ENCODE measurements at regions not wholly inside any gene's neighbourhood (a gene's known extent, or its start where the extent isn't known, plus 50 kb on each side); places are given as distances from the start of the nearest gene placed in this dataset.

GRCh38 chr12:92987362-92987761 is 58.3 kb upstream of the EEA1 start:
- H3K27me3 ChIP-seq, result no peaks in the 10 kb centered on the region
- no peak for TF ChIP-seq Cebpa-rat (IDR thresholded peaks at IDR 0.05)
- peaks cover 14% of the 10 kb centered on the region for H3K9me3 ChIP-seq
- H3K27ac ChIP-seq, result no peak overlapping the region
- H3K4me1 ChIP-seq, result peaks cover 14% of the 10 kb centered on the region
- peak overlapping the region; percentile 38; the same call in 1 of the 2 replicates for H3K9ac ChIP-seq
- H3K4me3 ChIP-seq, result no peak overlapping the region
- H3K4me2 ChIP-seq, result peak overlapping the region; percentile 70
- no peaks in the 10 kb centered on the region for H4K20me1 ChIP-seq
- no peaks in the 10 kb centered on the region for H3K36me3 ChIP-seq

- no peaks in the 10 kb centered on the region for H3K36me3 ChIP-seq
- H3K4me3 ChIP-seq, result no peak overlapping the region
- peaks cover 14% of the 10 kb centered on the region for H3K4me1 ChIP-seq
- H3K27ac ChIP-seq, result no peak overlapping the region
- H3K9ac ChIP-seq, result peak overlapping the region; percentile 38; the same call in 1 of the 2 replicates
- peak overlapping the region; percentile 70 for H3K4me2 ChIP-seq
- H4K20me1 ChIP-seq, result no peaks in the 10 kb centered on the region
- H3K27me3 ChIP-seq, result no peaks in the 10 kb centered on the region
- peaks cover 8% of the 10 kb centered on the region; the same call in 1 of the 2 replicates for H3K9me3 ChIP-seq
- TF ChIP-seq Cebpa-rat (IDR thresholded peaks at IDR 0.05), result no peak
These were observed 58.9 kb upstream of the EEA1 start for GRCh38 chr12:92987846-92988621.

- H3K9ac ChIP-seq, result no peak overlapping the region
- no peak for TF ChIP-seq Cebpa-rat (IDR thresholded peaks at IDR 0.05)
- peaks cover 14% of the 10 kb centered on the region for H3K4me1 ChIP-seq
- no peaks in the 10 kb centered on the region for H3K27me3 ChIP-seq
- no peaks in the 10 kb centered on the region for H4K20me1 ChIP-seq
- no peak overlapping the region for H3K27ac ChIP-seq
- H3K36me3 ChIP-seq, result no peaks in the 10 kb centered on the region
- H3K4me3 ChIP-seq, result no peak overlapping the region
- H3K9me3 ChIP-seq, result peaks cover 1% of the 10 kb centered on the region; the same call in 1 of the 2 replicates
- peak overlapping the region; percentile 70 for H3K4me2 ChIP-seq
These were observed 59.6 kb upstream of the EEA1 start for GRCh38 chr12:92988622-92989130.

GRCh38 chr12:92989715-92990484 is 60.8 kb upstream of the EEA1 start:
- Histone ChIP-seq H3K36me3 (no peaks in the 10 kb centered on the region), H3K4me3 (no peak overlapping the region), H3K9me3 (no peaks in the 10 kb centered on the region), H4K20me1 (no peaks in the 10 kb centered on the region), H3K27ac (no peak overlapping the region), H3K4me1 (peaks cover 15% of the 10 kb centered on the region), H3K4me2 (no peak overlapping the region), H3K9ac (no peak overlapping the region), H3K27me3 (no peaks in the 10 kb centered on the region)
- no peak for TF ChIP-seq Cebpa-rat (IDR thresholded peaks at IDR 0.05)

- Histone ChIP-seq H3K9me3 (no peaks in the 10 kb centered on the region), H3K27ac (no peak overlapping the region), H3K9ac (no peak overlapping the region), H3K4me2 (no peak overlapping the region), H3K36me3 (no peaks in the 10 kb centered on the region), H3K27me3 (no peaks in the 10 kb centered on the region), H3K4me3 (no peak overlapping the region), H3K4me1 (peaks cover 28% of the 10 kb centered on the region), H4K20me1 (no peaks in the 10 kb centered on the region)
- no peak for TF ChIP-seq Cebpa-rat (IDR thresholded peaks at IDR 0.05)
These were observed 62.0 kb upstream of the EEA1 start for GRCh38 chr12:92991134-92991533.

GRCh38 chr12:92992041-92992440 is 62.9 kb upstream of the EEA1 start:
- TF ChIP-seq Cebpa-rat (IDR thresholded peaks at IDR 0.05), result no peak
- no peak overlapping the region for H3K4me3 ChIP-seq
- no peaks in the 10 kb centered on the region for H3K9me3 ChIP-seq
- H4K20me1 ChIP-seq, result no peaks in the 10 kb centered on the region
- H3K27me3 ChIP-seq, result no peaks in the 10 kb centered on the region
- no peaks in the 10 kb centered on the region for H3K36me3 ChIP-seq
- no peak overlapping the region for H3K27ac ChIP-seq
- H3K9ac ChIP-seq, result no peak overlapping the region
- H3K4me1 ChIP-seq, result peaks cover 28% of the 10 kb centered on the region
- no peak overlapping the region for H3K4me2 ChIP-seq

DNA sequence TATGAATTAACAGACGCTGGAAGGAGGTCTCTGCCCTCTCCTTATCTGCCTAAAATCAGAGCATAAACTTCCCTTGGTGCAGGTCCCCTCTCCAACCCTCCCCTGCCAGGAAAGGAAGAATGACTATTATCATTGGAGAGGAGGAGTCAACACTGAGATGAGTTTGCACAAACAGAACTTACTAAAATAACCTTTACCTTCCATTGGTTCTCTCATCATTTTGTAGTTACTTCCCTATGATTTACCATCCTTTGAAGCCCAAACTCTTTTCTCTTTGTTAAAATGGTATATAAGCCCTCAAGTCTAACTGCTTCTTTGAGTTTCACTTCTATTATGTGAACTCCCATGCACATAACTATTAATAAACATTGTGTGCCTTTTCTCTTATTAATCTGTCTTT is 64.2 kb upstream of the EEA1 start:
- no peaks in the 10 kb centered on the region for H4K20me1 ChIP-seq
- no peak overlapping the region for H3K4me2 ChIP-seq
- H3K9ac ChIP-seq, result no peak overlapping the region
- no peak overlapping the region for H3K4me3 ChIP-seq
- no peak for TF ChIP-seq Cebpa-rat (IDR thresholded peaks at IDR 0.05)
- no peaks in the 10 kb centered on the region for H3K9me3 ChIP-seq
- peaks cover 18% of the 10 kb centered on the region for H3K4me1 ChIP-seq
- no peak overlapping the region for H3K27ac ChIP-seq
- no peaks in the 10 kb centered on the region for H3K27me3 ChIP-seq
- H3K36me3 ChIP-seq, result no peaks in the 10 kb centered on the region

GRCh38 chr12:92995258-92995903 is 66.3 kb upstream of the EEA1 start:
- Histone ChIP-seq H3K27ac (no peak overlapping the region), H3K9me3 (no peaks in the 10 kb centered on the region), H4K20me1 (no peaks in the 10 kb centered on the region), H3K4me2 (peak overlapping the region; percentile 16), H3K27me3 (no peaks in the 10 kb centered on the region), H3K4me3 (no peak overlapping the region), H3K4me1 (peaks cover 13% of the 10 kb centered on the region), H3K9ac (no peak overlapping the region), H3K36me3 (no peaks in the 10 kb centered on the region)
- no peak for TF ChIP-seq Cebpa-rat (IDR thresholded peaks at IDR 0.05)

GRCh38 chr12:93000026-93000425 is 70.9 kb upstream of the EEA1 start:
- no peak for TF ChIP-seq Cebpa-rat (IDR thresholded peaks at IDR 0.05)
- Histone ChIP-seq H4K20me1 (no peaks in the 10 kb centered on the region), H3K27ac (no peak overlapping the region)

More at GRCh38 chr12:93000026-93000425, 70.9 kb upstream of the EEA1 start:
- Histone ChIP-seq H3K4me3 (no peak overlapping the region), H3K36me3 (no peaks in the 10 kb centered on the region), H3K4me2 (no peak overlapping the region), H3K9me3 (no peaks in the 10 kb centered on the region), H3K27me3 (no peaks in the 10 kb centered on the region), H3K9ac (no peak overlapping the region), H3K4me1 (peaks cover 11% of the 10 kb centered on the region)

Data from BLaER1 (cell line).